ENCODE measurements at regions not wholly inside any gene's neighbourhood (a gene's known extent, or its start where the extent isn't known, plus 50 kb on each side); places are given as distances from the start of the nearest gene placed in this dataset.

DNA sequence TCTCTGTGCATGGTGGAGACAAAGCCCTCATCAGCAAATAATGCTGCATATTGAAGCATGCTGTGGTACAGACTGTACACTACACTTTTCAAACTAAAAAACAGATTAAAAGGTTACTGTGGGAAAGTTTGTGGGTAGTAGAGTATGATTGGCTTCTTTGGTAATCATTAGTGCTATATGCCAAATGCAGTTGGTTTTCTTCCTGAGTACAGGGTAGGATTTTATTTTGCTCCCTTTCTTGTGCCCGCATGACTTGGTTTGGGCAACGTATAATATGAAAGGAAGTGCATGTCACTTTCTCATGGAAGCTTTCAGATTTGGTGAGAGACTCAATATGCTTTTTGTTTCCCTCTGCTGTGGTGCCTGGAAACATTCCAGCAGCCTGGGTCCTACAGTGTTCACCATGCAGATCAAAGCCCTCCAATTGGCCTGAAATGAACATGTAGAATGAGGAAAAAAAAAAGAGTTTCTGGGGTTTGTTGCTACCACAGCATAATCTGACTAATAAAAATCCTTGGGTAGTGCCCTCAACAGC, 270.7 kb upstream of the ADGRB3 start:
- Histone ChIP-seq H3K4me3 (ENCODE audit: low read length) (no peak overlapping the region), H3K27me3 (ENCODE audit: low read depth, low read length) (no peaks in the 10 kb centered on the region), H2AFZ (ENCODE audit: low read depth, low read length) (no peak overlapping the region; the same call in 1 of the 2 replicates), H3K4me1 (ENCODE audit: low read length) (0 out of 2 replicates have a peak, but pooled peaks cover 1% of the 10 kb centered on the region), H3K4me2 (ENCODE audit: low read length) (no peak overlapping the region), H3K27ac (ENCODE audit: low read length) (no peak overlapping the region), H4K20me1 (ENCODE audit: insufficient read depth, low read length) (no peaks in the 10 kb centered on the region), H3K9me3 (ENCODE audit: insufficient read depth, low read length) (peaks cover 2% of the 10 kb centered on the region; the same call in 1 of the 2 replicates), H3K9ac (ENCODE audit: low read length) (no peak overlapping the region), H3K79me2 (ENCODE audit: low read length) (no peaks in the 10 kb centered on the region), H3K36me3 (replicated peaks; ENCODE audit: low read depth, low read length) (no peaks in the 10 kb centered on the region)
- TF ChIP-seq EZH2phosphoT487 (IDR thresholded peaks at IDR 0.05; ENCODE audit: low read depth) = no peak
- TF ChIP-seq, protein P1, sequence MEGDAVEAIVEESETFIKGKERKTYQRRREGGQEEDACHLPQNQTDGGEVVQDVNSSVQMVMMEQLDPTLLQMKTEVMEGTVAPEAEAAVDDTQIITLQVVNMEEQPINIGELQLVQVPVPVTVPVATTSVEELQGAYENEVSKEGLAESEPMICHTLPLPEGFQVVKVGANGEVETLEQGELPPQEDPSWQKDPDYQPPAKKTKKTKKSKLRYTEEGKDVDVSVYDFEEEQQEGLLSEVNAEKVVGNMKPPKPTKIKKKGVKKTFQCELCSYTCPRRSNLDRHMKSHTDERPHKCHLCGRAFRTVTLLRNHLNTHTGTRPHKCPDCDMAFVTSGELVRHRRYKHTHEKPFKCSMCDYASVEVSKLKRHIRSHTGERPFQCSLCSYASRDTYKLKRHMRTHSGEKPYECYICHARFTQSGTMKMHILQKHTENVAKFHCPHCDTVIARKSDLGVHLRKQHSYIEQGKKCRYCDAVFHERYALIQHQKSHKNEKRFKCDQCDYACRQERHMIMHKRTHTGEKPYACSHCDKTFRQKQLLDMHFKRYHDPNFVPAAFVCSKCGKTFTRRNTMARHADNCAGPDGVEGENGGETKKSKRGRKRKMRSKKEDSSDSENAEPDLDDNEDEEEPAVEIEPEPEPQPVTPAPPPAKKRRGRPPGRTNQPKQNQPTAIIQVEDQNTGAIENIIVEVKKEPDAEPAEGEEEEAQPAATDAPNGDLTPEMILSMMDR (IDR thresholded peaks at IDR 0.05; ENCODE audit: low read depth, low read length) = no peak

DNA sequence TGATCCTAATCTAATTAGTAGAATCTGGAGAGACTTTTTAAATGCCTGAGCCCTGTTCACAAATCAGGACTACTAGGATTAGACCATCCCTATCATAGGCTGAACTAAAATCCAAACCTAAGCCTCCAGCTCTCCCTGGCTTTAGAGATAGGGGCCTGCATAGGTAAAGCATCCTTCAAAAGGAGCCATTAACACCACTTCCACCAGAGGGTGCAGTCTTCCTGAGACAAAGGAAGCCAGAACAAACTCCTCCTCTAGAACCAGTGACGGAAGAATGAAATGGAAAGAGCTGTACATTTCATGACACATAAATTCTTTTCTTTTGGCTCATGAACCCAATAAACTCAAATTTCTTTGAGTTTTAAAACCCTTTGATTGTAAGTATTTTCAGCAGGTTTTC, 291.2 kb upstream of the ADGRB3 start:
- H3K4me1 ChIP-seq (ENCODE audit: low read length) = peaks cover 3% of the 10 kb centered on the region; the same call in 1 of the 2 replicates
- no peaks in the 10 kb centered on the region for H3K79me2 ChIP-seq (ENCODE audit: low read length)
- peak overlapping the region; percentile 90 for H2AFZ ChIP-seq (ENCODE audit: low read depth, low read length)
- peak overlapping the region; percentile 54 for H3K4me2 ChIP-seq (ENCODE audit: low read length)
- H3K4me3 ChIP-seq (ENCODE audit: low read length) = 0 out of 2 replicates have a peak overlapping the region, but pooled peaks have one; percentile 12
- no peak overlapping the region for H3K27ac ChIP-seq (ENCODE audit: low read length)
- H3K36me3 ChIP-seq (replicated peaks; ENCODE audit: low read depth, low read length) = no peaks in the 10 kb centered on the region
- no peak overlapping the region for H3K9ac ChIP-seq (ENCODE audit: low read length)
- H4K20me1 ChIP-seq (ENCODE audit: insufficient read depth, low read length) = no peaks in the 10 kb centered on the region
- H3K9me3 ChIP-seq (ENCODE audit: insufficient read depth, low read length) = no peaks in the 10 kb centered on the region
- TF ChIP-seq, protein P1 (IDR thresholded peaks at IDR 0.05; ENCODE audit: low read depth, low read length) = peak; percentile 94
- no peak for TF ChIP-seq EZH2phosphoT487 (IDR thresholded peaks at IDR 0.05; ENCODE audit: low read depth)
- no peaks in the 10 kb centered on the region for H3K27me3 ChIP-seq (ENCODE audit: low read depth, low read length)

DNA sequence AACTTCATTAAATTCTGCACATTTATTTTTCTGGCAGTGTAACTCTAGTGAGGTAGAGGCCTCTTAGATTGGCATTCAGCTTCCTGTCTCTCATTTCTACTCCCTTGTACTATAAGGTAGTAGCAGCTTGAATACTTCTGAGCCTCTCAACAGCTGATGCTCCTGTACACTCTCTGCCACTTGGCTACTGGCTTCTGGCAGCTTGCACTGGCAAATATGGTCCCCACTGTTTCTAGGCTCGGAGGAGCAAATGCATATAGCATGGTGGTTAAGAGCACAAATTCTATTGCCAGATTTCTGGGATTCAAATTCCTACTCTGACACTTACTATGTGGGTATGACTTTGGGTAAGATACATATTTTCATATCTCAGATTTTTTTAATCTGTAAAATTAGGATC, 292.8 kb upstream of the ADGRB3 start:
- no peaks in the 10 kb centered on the region for H3K79me2 ChIP-seq (ENCODE audit: low read length)
- TF ChIP-seq, protein P1 (IDR thresholded peaks at IDR 0.05; ENCODE audit: low read depth, low read length) = no peak
- no peak for TF ChIP-seq EZH2phosphoT487 (IDR thresholded peaks at IDR 0.05; ENCODE audit: low read depth)
- H3K9ac ChIP-seq (ENCODE audit: low read length) = no peak overlapping the region
- no peak overlapping the region for H3K4me2 ChIP-seq (ENCODE audit: low read length)
- H3K4me1 ChIP-seq (ENCODE audit: low read length) = peaks cover 3% of the 10 kb centered on the region; the same call in 1 of the 2 replicates
- H3K27me3 ChIP-seq (ENCODE audit: low read depth, low read length) = no peaks in the 10 kb centered on the region
- H3K9me3 ChIP-seq (ENCODE audit: insufficient read depth, low read length) = no peaks in the 10 kb centered on the region
- 0 out of 2 replicates have a peak overlapping the region, but pooled peaks have one; percentile 15 for H2AFZ ChIP-seq (ENCODE audit: low read depth, low read length)
- H3K36me3 ChIP-seq (replicated peaks; ENCODE audit: low read depth, low read length) = no peaks in the 10 kb centered on the region
- H3K27ac ChIP-seq (ENCODE audit: low read length) = no peak overlapping the region
- no peaks in the 10 kb centered on the region for H4K20me1 ChIP-seq (ENCODE audit: insufficient read depth, low read length)
- H3K4me3 ChIP-seq (ENCODE audit: low read length) = no peak overlapping the region

DNA sequence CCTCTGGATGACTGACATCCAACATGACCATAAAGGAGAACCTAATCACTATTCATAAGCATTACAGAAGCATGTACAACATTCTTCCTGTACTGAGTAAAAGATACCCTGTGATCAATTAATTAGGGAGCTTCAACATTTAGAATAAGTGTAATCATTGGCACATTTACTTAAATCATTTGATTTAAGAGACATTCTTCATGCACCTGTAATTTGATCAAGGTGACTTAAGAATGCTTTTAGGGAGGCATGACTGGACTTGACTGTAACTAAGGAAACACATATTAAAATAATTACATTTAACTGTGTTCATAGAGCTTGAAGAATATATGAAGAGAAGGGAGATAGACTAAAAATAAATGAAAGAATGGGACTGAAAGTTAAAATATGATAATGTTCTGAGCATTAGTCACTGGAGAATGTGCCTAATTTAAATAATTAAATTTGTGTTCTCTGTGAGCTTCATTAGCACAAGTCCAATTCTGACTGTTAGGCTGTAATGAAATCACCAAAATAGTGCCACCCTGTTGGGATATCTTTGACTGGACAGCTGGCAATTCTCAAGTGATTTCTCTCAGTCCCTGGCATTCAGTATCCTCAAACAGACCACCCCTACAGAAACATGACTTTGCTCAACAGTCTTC, 295.5 kb upstream of the ADGRB3 start:
- peaks cover 7% of the 10 kb centered on the region; the same call in 1 of the 2 replicates for H3K4me1 ChIP-seq (ENCODE audit: low read length)
- TF ChIP-seq EZH2phosphoT487 (IDR thresholded peaks at IDR 0.05; ENCODE audit: low read depth) = no peak
- TF ChIP-seq, protein P1 (IDR thresholded peaks at IDR 0.05; ENCODE audit: low read depth, low read length) = no peak

More for the DNA sequence above, 295.5 kb upstream of the ADGRB3 start:
- H3K9ac ChIP-seq (ENCODE audit: low read length) = no peak overlapping the region
- H3K36me3 ChIP-seq (replicated peaks; ENCODE audit: low read depth, low read length) = no peaks in the 10 kb centered on the region
- H3K27ac ChIP-seq (ENCODE audit: low read length) = no peak overlapping the region
- H3K4me2 ChIP-seq (ENCODE audit: low read length) = no peak overlapping the region
- H3K4me3 ChIP-seq (ENCODE audit: low read length) = no peak overlapping the region
- no peaks in the 10 kb centered on the region for H4K20me1 ChIP-seq (ENCODE audit: insufficient read depth, low read length)
- H3K79me2 ChIP-seq (ENCODE audit: low read length) = no peaks in the 10 kb centered on the region
- H2AFZ ChIP-seq (ENCODE audit: low read depth, low read length) = no peak overlapping the region
- no peaks in the 10 kb centered on the region for H3K9me3 ChIP-seq (ENCODE audit: insufficient read depth, low read length)
- no peaks in the 10 kb centered on the region for H3K27me3 ChIP-seq (ENCODE audit: low read depth, low read length)
